ENCODE measurements at regions not wholly inside any gene's neighbourhood (a gene's known extent, or its start where the extent isn't known, plus 50 kb on each side); places are given as distances from the start of the nearest gene placed in this dataset.
"Not testable (repeated sequence)": the region's sequence is repeated elsewhere in the genome, so short reads cannot be mapped to it uniquely, and the experiment has no call there.

DNA sequence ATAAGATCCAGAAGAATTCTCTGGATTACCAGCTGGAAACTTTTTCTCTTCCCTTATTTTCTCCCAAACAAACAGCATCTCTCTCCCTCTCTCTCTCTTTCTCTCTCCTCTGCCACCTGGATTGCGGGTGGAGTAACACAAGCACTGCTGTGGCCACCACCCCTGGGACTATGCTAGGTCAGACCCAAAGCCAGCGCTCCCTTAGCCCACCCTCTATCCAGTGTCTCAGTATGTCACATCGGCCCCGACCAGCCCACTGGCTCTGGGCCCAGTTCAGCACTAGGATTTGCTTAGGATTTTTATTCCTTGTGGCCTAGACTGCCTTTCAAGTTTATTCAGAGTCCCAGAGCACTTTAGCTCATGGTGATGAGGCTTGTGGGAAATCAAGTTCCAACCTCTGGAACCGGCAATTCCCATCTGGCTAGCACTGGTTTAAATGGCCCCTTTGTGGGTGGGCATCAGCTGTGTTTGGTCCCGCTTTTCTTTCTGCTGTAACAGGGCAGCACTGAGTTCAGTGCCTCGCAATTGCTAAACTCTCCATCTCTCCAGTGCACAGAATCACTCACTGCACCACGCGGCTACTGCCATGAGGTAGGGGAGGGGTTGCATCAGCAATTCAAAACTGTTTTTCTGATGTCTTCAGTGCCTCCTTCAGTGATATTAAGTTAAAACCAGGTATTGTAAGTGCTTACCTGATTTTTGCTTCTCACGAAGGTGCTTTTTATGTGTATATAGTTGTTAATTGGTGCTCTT lies 1623.1 kb downstream of the SLITRK5 start:
- no peak for DNase-seq

DNA sequence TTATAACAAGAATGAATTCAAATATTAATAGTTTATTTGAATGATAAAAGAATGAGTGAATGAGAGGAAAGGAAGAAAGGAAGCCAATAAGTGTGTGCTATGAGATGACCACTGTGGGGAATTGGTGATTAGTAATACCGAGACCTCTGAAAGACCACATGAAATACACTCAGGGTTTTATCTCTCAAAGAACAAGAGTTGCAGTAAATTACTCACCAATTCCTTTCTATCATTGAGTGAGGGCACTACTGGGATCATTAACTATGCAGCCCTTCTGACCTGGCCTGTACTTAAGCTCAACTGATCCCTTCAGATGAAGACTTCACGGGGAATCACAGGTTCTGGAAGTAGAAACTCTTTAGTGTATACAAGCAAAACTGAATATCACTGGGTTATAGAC lies 1636.1 kb downstream of the SLITRK5 start:
- DNase-seq = no peak

DNA sequence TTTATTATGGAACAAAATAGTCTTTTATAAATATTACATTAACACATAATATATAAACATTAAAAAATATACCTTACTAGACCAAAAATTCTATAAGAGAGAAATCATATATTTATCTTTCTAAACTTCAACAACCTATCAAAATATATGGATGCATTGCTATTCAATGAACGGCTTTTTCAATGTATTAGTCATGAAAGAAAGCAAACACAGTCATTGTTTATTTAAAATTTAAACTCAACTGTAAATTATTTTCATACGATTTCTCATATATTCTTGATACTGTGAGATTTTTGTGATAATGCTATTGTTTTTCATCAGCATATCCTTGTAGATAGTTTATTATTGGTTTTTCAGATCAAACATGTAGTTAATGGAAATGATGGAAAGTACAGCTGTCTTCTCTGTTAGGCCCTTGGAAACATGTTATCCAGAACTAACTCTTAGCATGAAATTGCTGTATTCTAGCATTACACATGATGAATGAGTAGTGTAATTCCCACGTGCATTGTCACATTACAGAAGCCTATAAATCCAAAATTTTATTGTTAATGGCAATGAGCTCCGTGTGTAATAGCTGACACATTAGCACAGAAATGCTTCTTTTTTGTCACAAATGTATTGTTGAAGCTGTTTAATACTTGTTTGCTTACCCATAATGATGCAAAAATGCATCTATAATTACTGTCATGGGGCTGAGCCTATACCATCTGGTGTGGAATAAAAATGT lies 1639.9 kb downstream of the SLITRK5 start:
- no peak for DNase-seq

DNA sequence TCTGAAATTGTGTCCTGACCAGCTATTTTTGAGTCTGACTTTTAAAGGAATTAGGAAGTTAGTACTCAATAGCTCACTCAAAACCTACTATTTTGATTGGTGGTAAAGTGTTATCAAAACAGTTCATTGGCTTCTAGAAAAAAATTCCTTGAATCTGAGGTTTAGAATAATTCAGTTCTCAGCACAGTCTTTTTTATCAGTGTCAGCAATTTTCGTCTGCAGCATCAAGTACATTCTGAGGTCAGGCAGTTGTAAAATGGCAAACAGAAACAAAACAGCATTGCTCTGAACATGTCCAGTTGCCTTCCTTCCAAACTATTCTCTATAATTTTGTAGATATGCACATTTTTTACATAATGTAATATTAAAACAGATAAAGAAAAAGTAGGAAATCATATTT lies 1644.1 kb downstream of the SLITRK5 start:
- DNase-seq = no peak

DNA sequence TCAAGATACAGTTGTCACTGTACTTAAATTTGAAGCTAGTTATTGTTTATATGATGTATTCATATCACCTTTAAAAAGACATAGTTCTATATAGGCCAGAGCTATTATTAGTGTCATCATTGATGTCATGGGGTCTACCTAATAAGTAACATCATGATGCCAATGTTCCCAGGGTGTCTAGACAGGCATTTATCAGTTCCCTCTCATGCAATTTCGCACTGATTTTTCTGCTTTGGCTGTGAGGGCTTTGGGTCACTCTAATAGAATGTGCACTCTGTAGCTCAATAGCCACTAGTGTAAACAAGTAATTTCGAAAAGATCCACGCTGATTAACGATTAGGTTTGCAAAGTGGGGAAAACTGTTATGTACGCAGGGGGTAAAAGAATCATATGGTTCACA lies 1651.3 kb downstream of the SLITRK5 start:
- DNase-seq = no peak

DNA sequence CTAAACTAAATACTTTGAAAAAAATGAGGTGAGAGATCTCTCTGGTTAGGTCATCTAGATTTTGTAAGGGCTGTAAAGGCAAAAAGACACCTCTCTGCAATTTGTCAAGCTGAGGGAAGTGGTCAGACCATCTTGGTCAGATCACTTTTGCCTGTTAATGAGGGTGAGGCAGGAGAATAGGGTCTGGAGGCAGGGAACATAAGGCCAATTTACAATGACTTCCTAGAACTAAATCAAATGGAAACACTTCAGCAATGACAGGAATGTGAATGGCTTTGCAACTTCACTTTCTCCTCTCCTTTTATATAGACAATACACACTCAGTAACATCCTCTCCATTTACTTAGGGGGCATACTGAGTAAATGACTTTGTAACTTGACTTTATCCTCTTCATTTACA lies 1653.4 kb downstream of the SLITRK5 start:
- no peak for DNase-seq

DNA sequence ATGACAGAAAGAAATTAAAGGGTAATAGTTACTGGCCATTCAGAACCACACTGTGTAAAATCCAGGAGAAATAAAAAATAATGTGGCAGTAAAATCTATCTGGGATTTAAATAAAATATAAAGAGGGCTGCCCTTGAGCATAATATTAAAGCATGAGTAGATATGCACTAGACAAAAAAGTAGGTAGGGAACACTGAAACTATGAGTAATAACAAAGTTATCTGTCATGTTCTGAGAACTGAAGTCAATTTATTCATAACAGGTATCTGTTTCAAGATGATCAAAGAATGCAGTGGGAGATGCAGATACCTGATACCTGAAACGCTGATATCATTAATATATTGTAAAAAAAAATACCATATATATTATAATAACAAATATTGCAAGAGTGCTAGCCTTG lies 1672.0 kb downstream of the SLITRK5 start:
- no peak for DNase-seq

DNA sequence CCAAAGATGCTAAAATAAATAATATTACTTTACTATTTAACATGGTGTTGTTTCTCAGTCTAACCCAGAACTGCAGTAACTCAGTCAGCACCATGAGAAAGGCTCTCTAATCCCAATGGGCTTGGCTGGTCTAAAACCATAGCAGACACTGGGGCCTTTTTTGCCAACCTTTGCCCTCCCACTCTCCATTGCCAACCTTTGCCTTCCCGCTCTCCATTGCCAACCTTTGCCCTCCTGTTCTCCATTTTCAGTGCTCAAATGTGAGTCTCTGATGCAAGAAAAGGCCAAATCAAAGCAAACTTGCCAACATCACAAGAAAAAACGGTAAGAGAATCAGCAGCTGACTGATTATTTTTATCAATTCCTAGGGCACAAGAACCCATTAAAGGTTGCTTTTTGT lies 1681.2 kb downstream of the SLITRK5 start:
- no peak for DNase-seq

DNA sequence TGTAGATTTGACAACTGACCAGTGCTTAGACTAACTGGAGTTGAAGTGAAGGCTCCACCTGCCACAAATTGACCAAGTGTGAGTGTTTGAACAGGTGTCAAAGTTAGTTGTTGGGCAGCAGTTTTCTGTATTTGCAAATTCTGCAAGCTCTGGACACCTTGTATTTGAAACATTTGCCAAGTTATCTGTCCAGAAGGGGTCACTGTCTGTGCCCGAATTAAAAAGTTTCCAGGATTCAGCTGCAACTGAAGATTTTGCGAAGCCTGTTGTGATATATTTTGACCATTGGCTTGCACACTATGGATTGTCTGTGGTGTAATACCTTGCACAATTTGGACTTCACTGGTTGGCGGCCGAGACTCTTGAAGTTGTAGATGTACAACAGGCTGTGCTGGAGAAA lies 1690.7 kb downstream of the SLITRK5 start:
- no peak for DNase-seq

DNA sequence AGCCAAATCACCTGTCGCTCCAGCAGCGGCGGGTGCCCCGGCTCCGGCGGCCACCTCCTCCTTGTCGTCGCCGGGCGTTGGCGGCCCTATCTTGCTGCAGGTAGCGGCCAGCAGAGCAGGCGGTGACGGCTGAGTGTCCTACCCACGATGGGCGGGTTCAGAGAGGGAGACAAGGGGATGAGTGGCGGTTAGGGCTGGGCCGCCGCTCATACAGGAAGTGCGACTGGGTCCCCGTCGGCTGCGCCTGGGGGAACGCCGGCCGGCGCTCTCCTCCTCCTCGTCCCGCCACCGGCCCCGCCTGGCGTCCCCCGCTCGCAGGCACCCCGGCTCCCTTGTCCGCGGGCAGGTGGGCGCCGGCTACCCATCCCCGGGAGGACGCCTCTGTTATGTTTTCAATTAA lies 1692.0 kb downstream of the SLITRK5 start:
- no peak for DNase-seq

DNA sequence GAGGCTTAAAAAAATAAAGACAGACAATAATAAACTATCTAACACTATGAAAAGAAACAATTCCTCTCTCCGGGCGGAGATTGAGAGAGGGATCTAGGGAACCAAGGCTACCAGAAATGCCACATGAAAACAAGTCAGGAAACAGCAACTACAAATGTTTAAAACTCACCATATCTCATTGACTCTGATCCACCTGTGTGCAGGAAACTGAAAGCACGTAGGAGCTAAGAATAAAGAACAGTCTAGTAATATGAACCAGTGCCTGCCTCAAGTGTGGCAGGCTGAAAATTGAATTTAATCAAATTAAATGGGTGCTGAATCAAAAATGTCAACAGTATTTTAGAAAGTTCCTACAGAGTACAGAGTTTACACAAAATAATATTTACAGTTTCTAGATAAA lies 1701.0 kb downstream of the SLITRK5 start:
- no peak for DNase-seq

DNA sequence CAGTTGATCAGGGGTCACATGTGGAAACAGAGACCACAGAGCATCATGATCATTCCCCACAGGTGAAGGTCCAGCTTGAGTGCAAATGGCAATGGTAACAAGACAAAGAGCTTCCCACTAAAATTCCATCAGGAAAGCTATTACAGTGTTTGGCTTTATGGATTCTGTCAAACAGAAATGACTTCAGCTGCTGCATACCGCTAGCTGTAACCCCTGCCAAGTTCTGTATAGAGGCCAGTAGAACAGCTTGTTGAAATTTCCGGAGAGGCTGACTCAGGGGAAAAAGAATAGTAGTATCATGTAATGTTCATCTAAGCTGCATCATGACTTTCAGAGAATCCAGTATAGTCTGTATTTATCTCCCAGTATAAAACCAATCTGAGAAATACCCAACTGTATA lies 1704.7 kb downstream of the SLITRK5 start:
- no peak for DNase-seq

DNA sequence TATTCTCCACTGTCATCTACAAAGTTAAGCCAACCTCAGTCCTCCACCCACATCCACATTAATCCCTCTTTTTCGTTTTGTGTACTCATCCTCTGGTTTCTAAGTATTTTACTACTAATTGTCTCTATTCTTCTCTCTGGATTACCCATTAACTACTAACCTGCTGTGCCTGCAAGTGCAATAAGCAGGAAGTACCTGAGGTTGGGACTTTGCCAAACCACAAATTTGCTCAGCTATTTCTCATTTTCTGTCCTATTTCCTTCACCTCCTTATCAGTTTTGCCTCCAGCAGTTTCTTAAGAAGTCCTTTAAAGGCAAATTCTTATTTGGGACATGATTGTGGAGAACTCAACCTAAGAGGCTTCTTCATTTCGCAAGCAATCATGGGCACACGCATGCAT lies 1708.9 kb downstream of the SLITRK5 start:
- DNase-seq = no peak

DNA sequence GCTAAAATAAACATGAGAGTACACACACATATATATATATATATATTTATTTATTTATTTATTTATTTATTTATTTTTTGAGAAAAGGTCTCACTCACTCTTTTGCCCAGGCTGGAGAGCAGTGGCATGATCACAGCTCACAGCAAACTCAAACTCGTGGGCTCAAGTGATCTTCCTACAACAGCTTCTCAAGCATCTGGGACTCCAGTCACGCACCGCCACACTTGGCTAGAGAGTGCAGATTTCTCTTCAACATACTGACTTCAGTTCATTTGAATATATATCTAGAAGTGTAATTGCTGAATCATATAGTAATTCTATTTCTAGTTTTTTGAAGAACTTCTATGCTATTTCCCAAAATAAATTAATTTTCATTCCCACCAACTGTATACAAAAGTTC lies 1711.8 kb downstream of the SLITRK5 start:
- DNase-seq = no peak

DNA sequence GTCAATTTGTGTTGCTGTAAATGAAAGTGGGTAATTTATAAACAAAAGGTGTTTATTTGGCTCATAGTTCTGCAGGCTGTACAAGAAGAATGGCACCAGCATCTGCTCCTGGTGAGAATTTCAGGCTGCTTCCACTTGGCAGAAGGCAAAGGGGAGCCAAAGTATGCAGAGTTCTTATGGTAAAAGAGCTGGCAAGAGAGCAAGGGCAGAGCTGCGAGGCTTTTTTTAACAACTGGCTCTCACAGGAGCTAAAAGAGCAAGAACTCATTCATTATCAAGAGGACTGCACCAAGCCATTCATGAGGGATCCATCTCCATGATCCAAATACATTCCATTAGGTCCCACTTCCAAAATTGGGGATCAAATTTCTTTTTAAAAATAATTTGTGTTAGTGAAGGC lies 1712.7 kb downstream of the SLITRK5 start:
- no peak for DNase-seq

DNA sequence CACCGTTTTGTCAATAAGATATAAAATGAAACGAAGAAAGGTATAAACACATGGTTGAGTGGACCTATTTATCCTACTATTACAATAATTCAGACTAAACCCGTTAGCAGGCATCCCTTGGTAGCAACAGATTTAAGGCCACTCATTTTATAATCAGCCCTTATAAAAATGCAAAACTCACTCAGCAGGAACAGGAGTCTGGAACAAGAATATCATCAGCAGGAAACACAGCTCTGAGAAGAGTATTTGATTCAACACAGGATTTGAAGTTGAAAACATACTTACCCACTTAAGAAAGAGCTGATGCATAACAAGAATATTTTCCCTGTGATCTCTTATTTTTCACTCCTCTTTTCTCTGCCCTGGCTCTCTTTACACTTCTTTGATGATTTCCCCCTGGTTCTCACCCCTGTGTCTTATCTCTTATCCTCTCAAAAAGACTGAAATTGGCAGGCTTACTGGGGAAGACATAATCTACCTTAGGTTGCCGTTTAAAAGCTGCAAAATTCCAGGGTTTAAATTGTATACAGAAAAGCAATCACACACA lies 1722.7 kb downstream of the SLITRK5 start:
- DNase-seq = no peak

DNA sequence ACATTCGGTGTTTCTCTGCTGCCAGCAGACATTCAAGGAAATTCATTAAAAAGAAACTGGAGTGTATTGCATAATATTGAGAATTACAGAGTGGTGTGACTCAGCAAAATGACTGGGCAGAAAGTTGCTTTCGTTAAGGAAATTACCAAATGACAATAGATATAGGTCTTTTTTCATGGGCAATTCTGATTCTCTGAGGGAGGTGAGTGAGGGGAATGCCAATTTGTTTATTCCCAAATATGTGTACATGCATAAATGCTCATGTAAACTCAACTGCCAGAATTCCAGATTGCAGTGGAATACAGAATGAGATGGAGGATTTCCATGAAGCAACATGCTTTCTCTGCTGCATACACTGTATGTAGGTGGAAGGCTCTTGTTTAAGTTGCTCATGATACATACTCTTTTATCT lies 1730.1 kb downstream of the SLITRK5 start:
- no peak for DNase-seq

DNA sequence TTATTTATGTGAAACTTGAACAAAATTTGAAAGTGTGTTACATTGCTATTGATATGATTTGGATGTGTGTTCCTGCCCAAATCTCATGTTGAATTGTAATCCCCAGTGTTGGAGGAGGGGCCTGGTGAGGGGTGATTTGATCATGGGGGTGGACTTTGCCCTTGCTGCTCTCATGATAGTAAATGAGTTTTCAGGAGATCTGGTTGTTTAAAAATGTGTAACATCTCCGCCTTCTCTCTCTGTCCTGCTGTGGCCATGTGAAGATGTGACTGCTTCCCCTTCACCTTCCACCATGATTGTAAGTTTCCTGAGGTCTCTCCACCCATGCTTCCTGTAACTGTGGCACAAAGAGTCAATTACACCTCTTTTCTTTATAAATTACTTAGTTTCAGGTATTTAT lies 1731.0 kb downstream of the SLITRK5 start:
- no peak for DNase-seq

DNA sequence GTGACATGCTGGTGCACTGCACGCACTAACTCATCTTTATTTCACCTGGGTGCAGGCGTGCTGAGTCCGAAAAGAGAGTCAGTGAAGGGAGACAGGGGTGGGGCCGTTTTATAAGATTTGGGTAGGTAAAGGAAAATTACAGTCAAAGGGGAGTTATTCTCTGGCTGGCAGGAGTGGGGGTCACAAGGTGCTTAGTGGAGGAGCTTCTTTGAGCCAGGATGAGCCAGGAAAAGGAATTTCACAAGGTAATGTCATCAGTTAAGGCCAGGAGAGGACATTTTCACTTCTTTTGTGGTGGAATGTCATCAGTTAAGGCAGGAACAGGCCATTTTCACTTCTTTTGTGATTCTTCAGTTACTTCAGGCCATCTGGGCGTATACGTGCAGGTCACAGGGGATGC lies 1734.9 kb downstream of the SLITRK5 start:
- DNase-seq = not testable (repeated sequence)

DNA sequence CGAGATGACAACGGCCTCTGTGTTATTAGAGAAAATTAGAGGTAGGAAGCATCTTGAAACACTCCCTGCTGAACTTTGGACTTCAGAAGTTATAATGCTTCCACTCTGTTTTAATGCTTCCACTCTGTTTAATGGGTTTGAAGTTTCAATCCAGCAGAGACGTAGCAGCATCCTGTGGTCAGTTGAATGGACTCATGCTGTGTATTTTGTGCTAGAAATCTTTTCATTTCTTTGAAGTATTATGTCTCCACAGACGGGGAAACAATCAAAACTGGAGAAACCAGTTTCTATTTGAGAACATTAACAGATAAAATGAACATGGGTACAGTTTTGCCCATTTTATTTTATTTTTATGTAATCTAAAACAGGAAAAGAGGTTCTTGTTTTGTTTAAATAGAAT lies 1736.2 kb downstream of the SLITRK5 start:
- no peak for DNase-seq

DNA sequence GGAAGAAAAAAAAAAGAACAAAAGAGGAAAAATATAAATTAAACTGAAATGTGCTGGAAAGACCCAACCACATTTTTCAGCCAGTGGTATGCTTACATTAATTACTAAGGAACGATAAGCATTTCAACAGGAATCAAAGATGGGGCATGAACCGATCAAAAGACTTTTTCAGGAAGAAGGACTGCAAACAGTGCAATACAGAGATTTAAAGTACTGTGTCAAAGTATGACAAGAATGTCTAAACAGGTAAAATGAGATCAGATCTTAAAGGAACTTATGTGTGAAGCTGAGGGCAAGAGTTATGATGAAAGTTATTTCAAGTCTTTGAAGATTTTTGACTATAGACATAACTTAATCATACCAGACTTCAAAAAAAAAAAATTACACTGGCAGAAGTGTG lies 1761.8 kb downstream of the SLITRK5 start:
- no peak for DNase-seq

DNA sequence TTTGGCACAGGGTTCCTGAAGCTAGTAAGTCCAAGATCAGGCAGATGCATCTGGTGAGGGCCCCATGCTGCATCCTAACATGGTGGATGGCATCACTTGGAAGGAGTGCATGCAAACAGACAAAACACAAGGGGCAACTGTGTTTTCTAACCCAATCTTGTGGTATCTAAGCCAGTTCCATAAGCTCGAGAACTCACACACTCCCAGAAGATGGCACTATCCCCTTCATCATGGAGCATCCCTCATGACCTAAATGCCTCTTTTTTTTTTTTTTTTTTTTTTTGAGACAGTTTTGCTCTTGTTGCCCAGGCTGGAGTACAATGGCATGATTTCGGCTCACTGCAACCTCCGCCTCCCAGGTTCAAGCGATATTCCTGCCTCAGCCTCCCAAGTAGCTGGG lies 1763.5 kb downstream of the SLITRK5 start:
- not testable (repeated sequence) for DNase-seq

DNA sequence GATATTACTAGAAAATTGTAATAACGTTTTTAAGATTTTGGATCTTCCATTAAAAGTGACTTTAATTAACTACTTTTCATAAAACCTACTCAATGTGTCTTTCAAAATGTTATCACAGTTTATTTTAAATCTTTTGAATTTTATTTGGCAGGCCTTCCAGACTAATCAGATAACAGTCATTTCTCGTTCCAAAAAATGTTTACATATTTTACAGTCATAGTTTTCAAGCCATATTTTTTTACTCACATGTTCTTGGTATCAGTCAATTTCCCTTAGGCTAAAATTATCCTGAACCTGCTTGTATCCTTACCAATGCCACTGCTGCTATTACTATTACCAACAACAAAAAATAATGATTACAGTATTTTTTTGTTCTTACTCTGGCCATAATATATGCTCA lies 1783.5 kb downstream of the SLITRK5 start:
- DNase-seq = no peak
